CD1c-positive myeloid dendritic cell (primary cell): ENCODE measurements at regions not wholly inside any gene's neighbourhood (a gene's known extent, or its start where the extent isn't known, plus 50 kb on each side); places are given as distances from the start of the nearest gene placed in this dataset.

ENCODE experiments used
- DNase-seq: peaks from one replicate; pipeline ENCODE4 v3.0.0-alpha.2; 2016; ENCODE audit errors: extremely low spot score

GRCh38 chr17:68740555-68741447 is 139.6 kb upstream of the FAM20A start:
- no peak for DNase-seq

GRCh38 chr17:68737761-68738443 is 136.7 kb upstream of the FAM20A start:
- DNase-seq: no peak

GRCh38 chr17:68734931-68735330 is 133.8 kb upstream of the FAM20A start:
- DNase-seq: no peak

- no peak for DNase-seq
These were observed 133.2 kb upstream of the FAM20A start for GRCh38 chr17:68734187-68734900.

- peak; percentile 3 for DNase-seq
These were observed 132.3 kb upstream of the FAM20A start for GRCh38 chr17:68733241-68734176.

GRCh38 chr17:68732301-68732749 is 131.2 kb upstream of the FAM20A start:
- DNase-seq: no peak

GRCh38 chr17:68731465-68731864 is 130.3 kb upstream of the FAM20A start:
- DNase-seq: no peak

- no peak for DNase-seq
These were observed 118.3 kb upstream of the FAM20A start for GRCh38 chr17:68719431-68719830.

- DNase-seq: no peak
These were observed 117.8 kb upstream of the FAM20A start for GRCh38 chr17:68718926-68719325.

GRCh38 chr17:68718465-68718864 is 117.3 kb upstream of the FAM20A start:
- no peak for DNase-seq

- DNase-seq: no peak
These were observed 113.5 kb upstream of the FAM20A start for GRCh38 chr17:68714676-68715075.

- DNase-seq: no peak
These were observed 110.7 kb upstream of the FAM20A start for GRCh38 chr17:68711858-68712257.

GRCh38 chr17:68710976-68711375 is 109.8 kb upstream of the FAM20A start:
- no peak for DNase-seq

GRCh38 chr17:68710035-68710780 is 109.0 kb upstream of the FAM20A start:
- DNase-seq: no peak

GRCh38 chr17:68709461-68709860 is 108.3 kb upstream of the FAM20A start:
- no peak for DNase-seq

- no peak for DNase-seq
These were observed 105.9 kb upstream of the FAM20A start for GRCh38 chr17:68707031-68707430.

GRCh38 chr17:68706356-68706920 is 105.3 kb upstream of the FAM20A start:
- peak; percentile 9 for DNase-seq

GRCh38 chr17:68705714-68706076 is 104.5 kb upstream of the FAM20A start:
- DNase-seq: no peak

GRCh38 chr17:68704871-68705713 is 103.9 kb upstream of the FAM20A start:
- DNase-seq: no peak
